H9 (cell line): ENCODE measurements at regions not wholly inside any gene's neighbourhood (a gene's known extent, or its start where the extent isn't known, plus 50 kb on each side); places are given as distances from the start of the nearest gene placed in this dataset.

Experiments
- DNase-seq: peaks from one replicate; pipeline ENCODE4 v3.0.0-alpha.2; 2017
- H2AFZ ChIP-seq: one replicate; pipeline ENCODE4 v1.6.1; 2013; ENCODE audit warnings: mild to moderate bottlenecking, low read length, control low read depth, moderate library complexity
- H2AK5ac ChIP-seq: 2 replicates; pipeline ENCODE4 v1.6.1; 2013; ENCODE audit warnings: low read length, control low read depth, mixed read lengths; ENCODE audit not compliant: insufficient read length
- H2BK120ac ChIP-seq: one replicate; pipeline ENCODE4 v1.6.1; 2013; ENCODE audit warnings: low read depth, mild to moderate bottlenecking, low read length, control low read depth, inconsistent platforms; ENCODE audit not compliant: poor library complexity, severe bottlenecking
- H2BK12ac ChIP-seq: 2 replicates; pipeline ENCODE4 v1.6.1; 2013; ENCODE audit warnings: low read length, control low read depth, mixed read lengths, low read depth; ENCODE audit not compliant: insufficient read length
- H2BK15ac ChIP-seq: 2 replicates; pipeline ENCODE4 v1.6.1; 2013; ENCODE audit warnings: low read depth, low read length, control low read depth
- H2BK20ac ChIP-seq: one replicate; pipeline ENCODE4 v1.6.1; 2013; ENCODE audit warnings: low read depth, mild to moderate bottlenecking, low read length, control low read depth, inconsistent platforms; ENCODE audit not compliant: poor library complexity, severe bottlenecking
- H2BK5ac ChIP-seq: 2 replicates; pipeline ENCODE4 v1.6.1; 2013; ENCODE audit warnings: low read length, control low read depth, mixed read lengths; ENCODE audit not compliant: insufficient read length
- H3K14ac ChIP-seq: 2 replicates; pipeline ENCODE4 v1.6.1; 2013; ENCODE audit warnings: low read length, control low read depth; ENCODE audit not compliant: insufficient read depth
- H3K18ac ChIP-seq: 2 replicates; pipeline ENCODE4 v1.6.1; 2013; ENCODE audit warnings: low read depth, mild to moderate bottlenecking, mixed read lengths, low read length, control low read depth; ENCODE audit not compliant: insufficient read length
- H3K23ac ChIP-seq: 2 replicates; pipeline ENCODE4 v1.6.1; 2013; ENCODE audit warnings: low read length, control low read depth, mixed read lengths, low read depth; ENCODE audit not compliant: insufficient read length
- H3K23me2 ChIP-seq: 2 replicates; pipeline ENCODE4 v1.6.1; 2013; ENCODE audit warnings: low read depth, mild to moderate bottlenecking, mixed read lengths, low read length, control low read depth; ENCODE audit not compliant: insufficient read length, poor library complexity, severe bottlenecking
- H3K27ac ChIP-seq: 2 replicates; pipeline ENCODE4 v1.5.1; 2013; ENCODE audit warnings: low read length, control low read depth, mixed read lengths, low read depth; ENCODE audit not compliant: insufficient read length
- H3K27me3 ChIP-seq: 2 replicates; pipeline ENCODE4 v1.6.1; 2013; ENCODE audit warnings: low read length, control low read depth, inconsistent platforms; ENCODE audit not compliant: insufficient read depth
- H3K4ac ChIP-seq: 2 replicates; pipeline ENCODE4 v1.6.1; 2013; ENCODE audit warnings: low read depth, mild to moderate bottlenecking, control low read depth, inconsistent platforms, low read length, moderate library complexity
- H3K4me1 ChIP-seq: 2 replicates; pipeline ENCODE4 v1.6.1; 2013; ENCODE audit warnings: low read length, control low read depth, inconsistent platforms; ENCODE audit not compliant: insufficient read depth
- H3K4me2 ChIP-seq: 2 replicates; pipeline ENCODE4 v1.6.1; 2013; ENCODE audit warnings: low read length, control low read depth, mixed read lengths; ENCODE audit not compliant: insufficient read length, insufficient read depth
- H3K56ac ChIP-seq: 2 replicates; pipeline ENCODE4 v1.6.1; 2013; ENCODE audit warnings: low read depth, mild to moderate bottlenecking, mixed read lengths, low read length, control low read depth; ENCODE audit not compliant: insufficient read length
- H3K79me1 ChIP-seq: 2 replicates; pipeline ENCODE4 v1.6.1; 2013; ENCODE audit warnings: low read depth, mild to moderate bottlenecking, moderate library complexity, low read length, control low read depth, inconsistent platforms; ENCODE audit not compliant: insufficient read depth, poor library complexity, severe bottlenecking
- H3K79me2 ChIP-seq: 2 replicates; pipeline ENCODE4 v1.6.1; 2013; ENCODE audit warnings: low read length, control low read depth, inconsistent platforms; ENCODE audit not compliant: insufficient read depth
- H3K9ac ChIP-seq: 2 replicates; pipeline ENCODE4 v1.6.1; 2013; ENCODE audit warnings: low read length, control low read depth, mixed read lengths; ENCODE audit not compliant: insufficient read length; ENCODE audit errors: extremely low read depth
- H3K9me3 ChIP-seq: one replicate; pipeline ENCODE4 v1.6.1; 2013; ENCODE audit warnings: low read depth, low read length, inconsistent platforms; ENCODE audit not compliant: control insufficient read depth
- H3T11ph ChIP-seq: one replicate; pipeline ENCODE4 v1.6.1; 2013; ENCODE audit warnings: mild to moderate bottlenecking, low read length, control low read depth, inconsistent platforms
- H4K20me1 ChIP-seq: one replicate; pipeline ENCODE4 v1.6.1; 2013; ENCODE audit not compliant: control insufficient read depth, insufficient read length, insufficient read depth
- H4K5ac ChIP-seq: 2 replicates; pipeline ENCODE4 v1.6.1; 2013; ENCODE audit warnings: low read depth, mild to moderate bottlenecking, mixed read lengths, low read length, control low read depth; ENCODE audit not compliant: insufficient read length
- H4K8ac ChIP-seq: replicated peaks from 2 replicates; pipeline ENCODE4 v1.6.1; 2013; ENCODE audit warnings: low read length, control low read depth, mixed read lengths, low read depth; ENCODE audit not compliant: insufficient read length
- H4K91ac ChIP-seq: 2 replicates; pipeline ENCODE4 v1.6.1; 2013; ENCODE audit warnings: low read depth, mild to moderate bottlenecking, moderate library complexity, mixed read lengths, low read length, control low read depth; ENCODE audit not compliant: insufficient read length
- H3K27ac Mint-ChIP-seq, 3 experiments: 2 replicates in 2 of 3; 3 replicates in 1 of 3; pipeline ENCODE4 v1.8.0; 2020 to 2021; ENCODE audit warnings: mixed read lengths in 3 of 3, mild to moderate bottlenecking in 1 of 3, moderate library complexity in 1 of 3
- H3K27me3 Mint-ChIP-seq: 2 replicates; pipeline ENCODE4 v1.8.0; 2021; ENCODE audit warnings: low read depth, mild to moderate bottlenecking, moderate library complexity, mixed read lengths
- H3K36me3 Mint-ChIP-seq, 3 experiments: 2 replicates in 2 of 3; 3 replicates in 1 of 3; pipeline ENCODE4 v1.8.0; 2020 to 2021; ENCODE audit warnings: low read depth in 3 of 3, mixed read lengths in 3 of 3; ENCODE audit not compliant: insufficient read depth in 1 of 3
- H3K4me1 Mint-ChIP-seq, 2 experiments: 2 replicates each; pipeline ENCODE4 v1.8.0; 2020; ENCODE audit warnings: mixed read lengths in 2 of 2
- H3K4me3 Mint-ChIP-seq, 2 experiments: 2 replicates in 1 of 2; 3 replicates in 1 of 2; pipeline ENCODE4 v1.8.0; 2020 to 2021; ENCODE audit warnings: mild to moderate bottlenecking in 2 of 2, mixed read lengths in 2 of 2, moderate library complexity in 1 of 2
- H3K9me3 Mint-ChIP-seq, 2 experiments: 2 replicates in 1 of 2; 3 replicates in 1 of 2; pipeline ENCODE4 v1.8.0; 2020; ENCODE audit warnings: mild to moderate bottlenecking in 2 of 2, mixed read lengths in 2 of 2, moderate library complexity in 1 of 2
- WGBS: extraction: QIAGEN DNeasy Blood & Tissue Kit; methylation state at CpG from one replicate; pipeline ENCODE4 v1.1.7; 2013; ENCODE audit warnings: missing lambda C conversion rate, low lambda C conversion rate, mixed read lengths; ENCODE audit not compliant: insufficient read length; ENCODE audit errors: extremely low coverage; 5-methylcytosine and 5-hydroxymethylcytosine counted together
- TF ChIP-seq, protein P1 (sequence below): fragments of 200-600 bp; sonication (generic); conservative IDR thresholded peaks from 3 replicates; pipeline ENCODE4 v1.8.0; 2021; ENCODE audit warnings: antibody characterized with exemption, mild to moderate bottlenecking

DNA sequence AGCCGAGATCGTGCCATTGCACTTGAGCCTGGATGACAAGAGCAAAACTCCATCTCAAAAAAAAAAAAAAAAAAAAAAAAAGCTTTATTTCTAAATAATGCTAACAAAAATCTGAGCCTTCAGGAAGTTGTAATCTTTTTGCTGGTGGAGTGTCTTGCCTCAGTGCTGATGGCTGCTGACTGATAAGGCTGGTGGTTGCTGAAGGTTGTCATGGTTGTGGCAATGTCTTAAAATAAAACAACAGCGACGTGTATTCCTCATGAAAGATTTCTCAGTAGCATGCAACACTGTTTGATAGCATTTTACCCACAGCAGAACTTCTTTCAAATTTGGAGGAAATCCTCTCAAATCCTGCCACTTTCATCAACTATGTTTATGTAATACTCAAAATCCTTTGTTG lies 77.4 kb upstream of the PTPRG start:
- Histone ChIP-seq H3K56ac (no peak overlapping the region), H3K27me3 (no peaks in the 10 kb centered on the region), H3K79me1 (no peaks in the 10 kb centered on the region), H3K4me1 (no peaks in the 10 kb centered on the region), H4K91ac (no peak overlapping the region), H2BK12ac (no peak overlapping the region), H2BK20ac (no peak overlapping the region), H3K14ac (no peak overlapping the region), H3K4me2 (no peak overlapping the region), H3K9ac (no peak overlapping the region), H2BK15ac (no peak overlapping the region), H2BK5ac (no peak overlapping the region), H4K5ac (no peak overlapping the region), H2AK5ac (no peak overlapping the region), H2BK120ac (no peak overlapping the region), H2AFZ (no peak overlapping the region), H4K8ac (no peak overlapping the region), H4K20me1 (no peaks in the 10 kb centered on the region), H3T11ph (no peak overlapping the region), H3K23me2 (no peaks in the 10 kb centered on the region), H3K23ac (no peak overlapping the region), H3K18ac (no peak overlapping the region), H3K9me3 (no peaks in the 10 kb centered on the region), H3K27ac (no peak overlapping the region), H3K79me2 (no peaks in the 10 kb centered on the region), H3K4ac (no peak overlapping the region)
- no peaks in the 10 kb centered on the region for H3K4me1 Mint-ChIP-seq
- TF ChIP-seq, protein P1, sequence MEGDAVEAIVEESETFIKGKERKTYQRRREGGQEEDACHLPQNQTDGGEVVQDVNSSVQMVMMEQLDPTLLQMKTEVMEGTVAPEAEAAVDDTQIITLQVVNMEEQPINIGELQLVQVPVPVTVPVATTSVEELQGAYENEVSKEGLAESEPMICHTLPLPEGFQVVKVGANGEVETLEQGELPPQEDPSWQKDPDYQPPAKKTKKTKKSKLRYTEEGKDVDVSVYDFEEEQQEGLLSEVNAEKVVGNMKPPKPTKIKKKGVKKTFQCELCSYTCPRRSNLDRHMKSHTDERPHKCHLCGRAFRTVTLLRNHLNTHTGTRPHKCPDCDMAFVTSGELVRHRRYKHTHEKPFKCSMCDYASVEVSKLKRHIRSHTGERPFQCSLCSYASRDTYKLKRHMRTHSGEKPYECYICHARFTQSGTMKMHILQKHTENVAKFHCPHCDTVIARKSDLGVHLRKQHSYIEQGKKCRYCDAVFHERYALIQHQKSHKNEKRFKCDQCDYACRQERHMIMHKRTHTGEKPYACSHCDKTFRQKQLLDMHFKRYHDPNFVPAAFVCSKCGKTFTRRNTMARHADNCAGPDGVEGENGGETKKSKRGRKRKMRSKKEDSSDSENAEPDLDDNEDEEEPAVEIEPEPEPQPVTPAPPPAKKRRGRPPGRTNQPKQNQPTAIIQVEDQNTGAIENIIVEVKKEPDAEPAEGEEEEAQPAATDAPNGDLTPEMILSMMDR: no peak
- DNase-seq: no peak
- H3K27me3 Mint-ChIP-seq: no peaks in the 10 kb centered on the region; the same call in 1 of the 2 replicates
- no peak overlapping the region for H3K4me3 Mint-ChIP-seq
- H3K9me3 Mint-ChIP-seq: no peaks in the 10 kb centered on the region
- H3K27ac Mint-ChIP-seq: no peak overlapping the region
- H3K36me3 Mint-ChIP-seq: no peaks in the 10 kb centered on the region
- WGBS: no CpG with 5 or more reads among the region's 4 CpGs
